ENCODE measurements at regions not wholly inside any gene's neighbourhood (a gene's known extent, or its start where the extent isn't known, plus 50 kb on each side); places are given as distances from the start of the nearest gene placed in this dataset.

DNA sequence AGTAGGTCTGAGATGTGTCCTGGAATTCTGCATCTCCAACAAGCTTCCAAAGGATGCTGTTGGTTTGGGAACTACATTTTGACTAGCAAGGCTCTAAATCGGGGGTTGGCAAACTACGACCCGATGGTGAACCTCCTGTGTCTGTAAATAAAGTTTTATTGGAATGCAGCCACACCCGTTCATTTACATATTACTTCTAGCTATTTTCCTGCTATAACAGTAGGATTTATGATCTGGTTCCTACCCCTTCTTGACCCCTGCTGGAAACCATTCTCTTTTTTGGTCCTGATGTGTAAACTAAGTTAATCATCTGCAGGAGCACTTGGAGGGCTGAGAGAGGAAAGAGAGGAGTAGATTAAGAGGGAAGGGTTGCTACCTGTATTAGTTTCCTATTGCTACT lies 454.5 kb downstream of the RASEF start:
- Histone ChIP-seq H3K27me3 (no peaks in the 10 kb centered on the region), H3K9me3 (no peaks in the 10 kb centered on the region), H3K4me1 (peaks cover 0 to 25% (median 2%) of the 10 kb centered on the region in 4 donors), H3K27ac (no peak overlapping the region), H3K4me3 (no peak overlapping the region), H3K36me3 (no peaks in the 10 kb centered on the region)
- no peak for TF ChIP-seq EP300 (IDR thresholded peaks at IDR 0.05; ENCODE audit: low read depth)
- no peak for TF ChIP-seq POLR2A (IDR thresholded peaks at IDR 0.05)
- TF ChIP-seq, protein P1, sequence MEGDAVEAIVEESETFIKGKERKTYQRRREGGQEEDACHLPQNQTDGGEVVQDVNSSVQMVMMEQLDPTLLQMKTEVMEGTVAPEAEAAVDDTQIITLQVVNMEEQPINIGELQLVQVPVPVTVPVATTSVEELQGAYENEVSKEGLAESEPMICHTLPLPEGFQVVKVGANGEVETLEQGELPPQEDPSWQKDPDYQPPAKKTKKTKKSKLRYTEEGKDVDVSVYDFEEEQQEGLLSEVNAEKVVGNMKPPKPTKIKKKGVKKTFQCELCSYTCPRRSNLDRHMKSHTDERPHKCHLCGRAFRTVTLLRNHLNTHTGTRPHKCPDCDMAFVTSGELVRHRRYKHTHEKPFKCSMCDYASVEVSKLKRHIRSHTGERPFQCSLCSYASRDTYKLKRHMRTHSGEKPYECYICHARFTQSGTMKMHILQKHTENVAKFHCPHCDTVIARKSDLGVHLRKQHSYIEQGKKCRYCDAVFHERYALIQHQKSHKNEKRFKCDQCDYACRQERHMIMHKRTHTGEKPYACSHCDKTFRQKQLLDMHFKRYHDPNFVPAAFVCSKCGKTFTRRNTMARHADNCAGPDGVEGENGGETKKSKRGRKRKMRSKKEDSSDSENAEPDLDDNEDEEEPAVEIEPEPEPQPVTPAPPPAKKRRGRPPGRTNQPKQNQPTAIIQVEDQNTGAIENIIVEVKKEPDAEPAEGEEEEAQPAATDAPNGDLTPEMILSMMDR (IDR thresholded peaks at IDR 0.05): no peak
- no peak for TF ChIP-seq POLR2AphosphoS5 (IDR thresholded peaks at IDR 0.05)
- in situ Hi-C loops (cut with MboI; ENCODE audit: low pct_ligation_motif_present in 1 of 4, low pct_unique_long_range_greater_than_20kb in 1 of 4, low sequenced_read_pairs in 3 of 4): loop anchor here in 3 of 4 donors (25.0 kb wide), 2 partner anchors 746 to 921 kb away; partner anchors contain the start of gene TLE1 (in 2 of the 3)
- 48 to 80% methylated on average over 1 to 4 of the region's 4 CpGs for WGBS, 2 donors (ENCODE audit: low coverage in 1 of 2)
- no peak for DNase-seq
- intact Hi-C loops (cut with DNase I; ENCODE audit: low total_unique reads): no loop called here

DNA sequence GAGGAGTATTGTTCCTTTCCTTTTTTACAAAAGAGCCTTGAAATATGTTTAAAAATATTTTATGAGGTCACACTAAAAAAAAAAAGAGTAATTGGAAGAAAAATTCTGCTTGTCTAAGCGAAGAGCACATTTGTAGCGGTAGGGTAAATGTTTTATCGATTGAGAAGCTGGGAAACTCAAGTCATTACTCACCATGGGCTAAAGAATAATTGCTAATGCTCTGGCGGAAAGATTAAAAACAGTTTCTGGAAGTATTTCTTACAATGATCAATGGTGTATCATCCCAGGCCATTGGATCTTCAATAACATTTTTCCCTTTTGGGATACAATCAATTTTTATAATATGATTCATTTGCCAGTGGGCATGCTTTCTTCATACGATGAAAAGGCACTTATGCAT lies 450.0 kb downstream of the RASEF start:
- no peak overlapping the region for H3K4me3 ChIP-seq
- no peak for DNase-seq
- no peak overlapping the region for H3K27ac ChIP-seq
- no peaks in the 10 kb centered on the region for H3K27me3 ChIP-seq
- 82 to 86% methylated on average over 5 of the region's 5 CpGs for WGBS, 2 donors (ENCODE audit: low coverage in 1 of 2)
- no peaks in the 10 kb centered on the region for H3K9me3 ChIP-seq
- in situ Hi-C loops (cut with MboI; ENCODE audit: low pct_ligation_motif_present in 1 of 4, low pct_unique_long_range_greater_than_20kb in 1 of 4, low sequenced_read_pairs in 3 of 4): loop anchor here in 3 of 4 donors (25.0 kb wide), 2 partner anchors 751 to 926 kb away; partner anchors contain the start of gene TLE1 (in 2 of the 3)
- H3K36me3 ChIP-seq: no peaks in the 10 kb centered on the region
- peaks cover 0 to 7% (median 0%) of the 10 kb centered on the region in 4 donors for H3K4me1 ChIP-seq
- intact Hi-C loops (cut with DNase I; ENCODE audit: low total_unique reads): no loop called here
- TF ChIP-seq POLR2AphosphoS5 (IDR thresholded peaks at IDR 0.05) (no peak), POLR2A (IDR thresholded peaks at IDR 0.05) (no peak), EP300 (IDR thresholded peaks at IDR 0.05; ENCODE audit: low read depth) (no peak)
- TF ChIP-seq, protein P1 (IDR thresholded peaks at IDR 0.05): no peak

DNA sequence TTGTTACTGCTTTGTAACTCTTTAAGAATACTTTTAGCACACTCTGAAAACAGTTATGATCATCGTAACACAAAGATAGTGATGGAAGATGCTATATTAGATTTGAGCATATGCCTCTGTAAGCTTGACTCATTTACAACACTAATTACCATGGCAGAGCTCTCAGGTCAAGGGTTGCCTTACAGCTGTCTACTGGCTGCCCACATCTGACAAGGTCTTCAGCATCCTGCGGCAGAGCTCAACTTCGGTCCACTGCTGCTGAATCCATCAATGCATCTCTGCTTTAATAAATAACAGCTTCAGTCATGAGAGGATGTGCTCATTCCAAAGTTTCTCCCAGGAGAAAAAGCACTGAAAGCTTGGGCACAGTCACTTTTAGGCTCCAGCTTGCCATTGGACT lies 449.4 kb downstream of the RASEF start:
- Histone ChIP-seq H3K4me3 (no peak overlapping the region), H3K27me3 (no peaks in the 10 kb centered on the region), H3K27ac (no peak overlapping the region), H3K36me3 (no peaks in the 10 kb centered on the region), H3K4me1 (peaks cover 0 to 4% (median 0%) of the 10 kb centered on the region in 4 donors), H3K9me3 (no peaks in the 10 kb centered on the region)
- no peak for DNase-seq
- WGBS, 2 donors (ENCODE audit: low coverage in 1 of 2): 90% methylated on average over 3 of the region's 3 CpGs; no CpG with 5 or more reads in 1 of the 2 donors
- intact Hi-C loops (cut with DNase I; ENCODE audit: low total_unique reads): no loop called here
- TF ChIP-seq POLR2AphosphoS5 (IDR thresholded peaks at IDR 0.05) (no peak), EP300 (IDR thresholded peaks at IDR 0.05; ENCODE audit: low read depth) (no peak), POLR2A (IDR thresholded peaks at IDR 0.05) (no peak)
- TF ChIP-seq, protein P1 (IDR thresholded peaks at IDR 0.05): no peak
- in situ Hi-C loops (cut with MboI; ENCODE audit: low pct_ligation_motif_present in 1 of 4, low pct_unique_long_range_greater_than_20kb in 1 of 4, low sequenced_read_pairs in 3 of 4): loop anchor here in 3 of 4 donors (25.0 kb wide), 2 partner anchors 751 to 926 kb away; partner anchors contain the start of gene TLE1 (in 2 of the 3)

DNA sequence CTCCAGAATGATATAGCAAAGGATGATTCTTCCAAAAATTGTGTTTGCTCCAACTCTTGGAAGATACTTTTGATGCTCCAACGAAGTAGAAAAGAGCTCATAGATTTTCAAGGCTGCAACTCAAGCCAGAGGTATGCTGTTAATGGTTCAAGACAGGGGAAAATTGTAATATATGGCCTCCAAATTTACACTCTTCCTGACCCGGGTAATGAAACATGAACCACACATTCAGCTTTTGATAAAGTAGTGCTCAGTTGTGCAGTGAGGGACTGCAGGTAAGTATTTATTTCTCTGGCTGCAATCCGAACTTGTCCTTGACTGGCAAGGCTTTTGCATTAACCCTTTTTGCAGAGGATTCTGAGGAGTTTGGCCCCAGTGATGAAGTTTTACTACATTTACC lies 446.4 kb downstream of the RASEF start:
- Histone ChIP-seq H3K4me3 (no peak overlapping the region), H3K27me3 (no peaks in the 10 kb centered on the region), H3K9me3 (no peaks in the 10 kb centered on the region), H3K4me1 (no peaks in the 10 kb centered on the region), H3K27ac (no peak overlapping the region), H3K36me3 (no peaks in the 10 kb centered on the region)
- in situ Hi-C loops (cut with MboI; ENCODE audit: low pct_ligation_motif_present in 1 of 4, low pct_unique_long_range_greater_than_20kb in 1 of 4, low sequenced_read_pairs in 3 of 4) (loop anchor here in 3 of 4 donors (25.0 kb wide), 2 partner anchors 754 to 929 kb away; partner anchors contain the start of gene TLE1 (in 2 of the 3)), intact Hi-C loops (cut with DNase I; ENCODE audit: low total_unique reads) (no loop called here)
- no peak for TF ChIP-seq EP300 (IDR thresholded peaks at IDR 0.05; ENCODE audit: low read depth)
- TF ChIP-seq, protein P1 (IDR thresholded peaks at IDR 0.05): no peak
- WGBS, 2 donors (ENCODE audit: low coverage in 1 of 2): 71% methylated on average over 1 to 3 of the region's 3 CpGs
- DNase-seq: no peak

Data from transverse colon (tissue), 4 donors.